Smooth muscle cell of the brain vasculature (primary cell): ENCODE measurements at regions not wholly inside any gene's neighbourhood (a gene's known extent, or its start where the extent isn't known, plus 50 kb on each side); places are given as distances from the start of the nearest gene placed in this dataset.

Experiments used
- DNase-seq: peaks from one replicate; pipeline ENCODE4 v3.0.0-alpha.2; 2012; ENCODE audit warnings: low read depth, low spot score

DNA sequence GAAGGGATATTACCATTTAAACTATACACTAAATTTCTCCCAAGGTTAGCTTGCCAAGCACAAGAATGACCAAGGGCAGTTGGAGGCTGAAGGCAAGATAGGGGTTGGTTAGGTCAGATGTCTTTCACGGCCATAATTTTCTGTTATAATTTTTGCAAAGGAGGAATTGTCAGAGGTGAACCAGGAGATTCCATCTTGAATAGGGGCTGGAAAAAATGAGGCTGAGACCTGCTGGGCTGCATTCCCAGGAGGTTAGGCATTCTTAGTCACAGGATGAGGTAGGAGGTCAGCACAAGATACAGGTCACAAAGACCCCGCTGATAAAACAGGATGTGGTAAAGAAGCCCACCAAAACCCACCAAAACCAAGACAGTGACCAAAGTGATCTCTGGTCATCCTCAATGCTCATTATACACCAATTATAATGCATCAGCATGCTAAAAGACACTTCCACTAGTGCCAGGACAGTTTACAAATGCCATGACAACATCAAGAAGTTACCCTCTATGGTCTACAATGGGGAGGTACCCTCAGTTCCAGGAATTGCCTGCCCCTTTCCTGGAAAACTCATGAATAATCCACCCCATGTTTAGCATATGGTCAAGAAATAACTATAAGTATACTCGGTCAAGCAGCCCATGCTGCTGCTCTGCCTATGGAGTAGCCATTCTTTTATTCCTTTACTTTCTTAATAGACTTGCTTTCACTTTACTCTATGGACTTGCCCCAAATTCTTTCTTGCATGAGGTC is 371.8 kb upstream of the SULF2 start:
- DNase-seq, result no peak

DNA sequence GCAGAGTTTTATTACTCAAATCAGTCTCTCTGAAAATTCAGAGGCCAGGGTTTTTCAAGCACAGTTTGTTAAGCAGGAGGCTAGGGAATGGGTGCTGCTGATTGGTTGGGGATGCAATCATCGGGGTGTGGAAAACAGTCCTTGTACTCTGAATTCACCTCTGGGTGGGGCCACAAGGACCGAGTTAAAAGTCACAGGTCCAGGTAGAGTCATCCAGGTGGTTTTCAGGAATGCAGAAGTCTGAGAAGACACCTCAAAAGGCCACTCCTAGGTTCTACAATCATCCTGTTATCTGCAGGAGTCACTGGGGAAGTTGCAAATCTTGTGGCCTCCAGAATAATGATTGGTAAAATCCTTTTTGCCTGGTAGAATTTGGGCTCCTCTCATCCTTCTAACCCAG is 371.2 kb upstream of the SULF2 start:
- no peak for DNase-seq

DNA sequence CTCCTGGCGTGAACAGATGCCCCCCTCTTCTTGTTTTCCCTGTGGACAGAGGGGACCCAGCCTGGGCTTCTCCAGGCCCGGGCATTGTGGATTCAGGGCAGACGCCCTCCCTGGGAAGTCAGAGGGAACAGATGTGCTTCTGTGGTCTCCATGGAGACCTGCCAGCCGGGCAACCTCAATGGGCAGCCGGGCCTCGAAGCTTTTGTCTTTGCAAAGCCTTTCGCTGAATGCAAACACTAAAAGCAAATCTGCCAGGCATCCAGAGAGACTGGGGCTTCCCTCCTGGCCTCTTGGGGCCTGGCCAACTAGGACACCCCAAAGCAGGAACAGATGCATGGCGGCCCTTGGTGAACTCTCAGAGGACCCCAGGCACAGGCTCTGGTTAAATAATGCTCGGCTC is 370.0 kb upstream of the SULF2 start:
- DNase-seq, result no peak

DNA sequence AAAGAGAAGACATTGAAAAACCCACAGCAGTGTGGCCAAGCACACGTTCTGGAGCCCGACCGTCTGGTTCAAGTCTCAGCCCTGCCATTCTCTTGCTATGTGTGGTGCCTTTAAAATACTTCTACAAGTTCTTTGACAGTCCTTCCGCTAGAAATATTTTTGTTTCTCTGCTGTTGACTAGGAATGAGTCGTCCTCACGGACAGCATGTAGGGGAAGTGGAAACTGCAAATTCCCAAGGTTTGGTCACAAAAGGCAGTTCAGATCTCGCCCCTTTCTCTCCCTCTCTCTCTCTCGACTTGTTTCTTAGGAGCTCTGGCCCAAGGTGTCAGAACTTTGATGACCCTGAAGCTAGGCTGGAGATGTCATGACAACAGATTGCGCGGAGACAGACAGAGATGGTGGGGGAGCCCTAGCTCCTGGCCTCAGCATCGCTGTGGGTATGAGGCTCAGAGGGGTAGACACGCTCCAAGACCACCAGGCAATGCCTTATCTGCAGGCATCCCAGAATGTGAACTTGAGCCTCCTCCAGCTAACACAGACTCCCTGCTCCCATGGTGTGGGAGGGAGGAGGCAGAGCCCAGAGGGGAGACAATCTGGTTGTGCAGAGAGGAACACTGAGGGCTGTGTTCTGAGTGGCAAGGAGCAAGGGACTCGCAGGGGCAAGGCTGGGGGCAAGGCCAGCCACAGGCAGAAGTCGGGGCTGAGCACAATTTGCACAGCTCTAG is 368.9 kb upstream of the SULF2 start:
- DNase-seq, result no peak

DNA sequence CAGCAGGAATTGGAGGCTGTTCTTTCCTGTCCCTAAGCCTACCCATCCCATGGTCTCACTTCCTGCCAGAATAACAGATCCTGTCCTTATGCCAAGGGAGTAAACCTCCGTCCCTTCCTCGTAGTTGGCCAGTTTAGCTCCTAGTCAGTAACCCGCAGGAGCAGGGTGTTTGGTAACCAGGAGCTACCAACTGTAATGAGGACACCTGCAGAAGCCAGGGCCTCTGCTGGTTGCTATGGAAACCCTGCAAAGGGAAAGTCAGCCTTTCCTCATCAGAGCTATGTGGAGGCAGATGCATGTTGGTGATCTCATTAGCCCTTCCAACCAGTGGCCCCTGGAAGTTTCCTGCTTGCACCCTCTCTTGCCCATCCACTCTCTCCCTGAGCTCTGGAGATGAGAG is 368.2 kb upstream of the SULF2 start:
- DNase-seq, result no peak

DNA sequence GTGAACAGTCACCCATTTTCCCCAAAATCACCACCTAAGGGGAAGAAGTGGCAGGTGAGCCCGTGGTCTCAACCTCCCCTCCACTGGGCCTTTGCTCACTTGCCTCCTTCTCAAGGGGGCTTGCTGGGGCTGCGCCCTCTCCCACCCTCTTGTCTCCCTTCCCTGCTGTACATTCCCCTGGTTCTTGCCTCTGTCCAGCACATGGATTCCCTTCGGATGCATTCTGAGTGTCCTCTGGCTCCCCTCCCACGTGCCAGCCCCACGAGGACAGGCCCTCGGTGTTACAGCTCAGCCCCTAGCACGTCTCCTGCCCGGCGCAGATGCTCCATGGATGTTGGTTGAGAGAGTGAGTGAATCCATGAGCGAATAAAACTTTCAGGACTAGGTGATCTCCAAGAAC is 367.8 kb upstream of the SULF2 start:
- no peak for DNase-seq

DNA sequence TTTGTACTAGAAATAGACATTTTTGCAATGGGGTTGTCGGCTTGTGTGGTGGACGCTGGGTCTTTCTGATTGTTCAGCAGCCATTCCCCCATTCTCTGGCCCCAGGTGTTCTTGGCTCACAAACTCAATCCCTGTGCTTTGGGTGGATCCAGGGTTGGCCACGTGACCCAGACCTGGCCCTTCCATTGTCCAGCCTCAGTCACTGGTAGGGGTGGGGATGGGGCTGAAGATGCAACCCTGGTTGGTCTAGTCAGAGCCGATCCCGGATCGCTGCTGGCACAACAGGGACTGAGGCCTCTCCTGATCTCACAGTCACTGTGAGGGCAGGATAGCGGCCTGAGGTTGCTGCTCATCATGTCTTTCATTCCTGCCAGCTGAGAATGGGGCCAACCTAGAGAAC is 365.3 kb upstream of the SULF2 start:
- DNase-seq, result no peak

DNA sequence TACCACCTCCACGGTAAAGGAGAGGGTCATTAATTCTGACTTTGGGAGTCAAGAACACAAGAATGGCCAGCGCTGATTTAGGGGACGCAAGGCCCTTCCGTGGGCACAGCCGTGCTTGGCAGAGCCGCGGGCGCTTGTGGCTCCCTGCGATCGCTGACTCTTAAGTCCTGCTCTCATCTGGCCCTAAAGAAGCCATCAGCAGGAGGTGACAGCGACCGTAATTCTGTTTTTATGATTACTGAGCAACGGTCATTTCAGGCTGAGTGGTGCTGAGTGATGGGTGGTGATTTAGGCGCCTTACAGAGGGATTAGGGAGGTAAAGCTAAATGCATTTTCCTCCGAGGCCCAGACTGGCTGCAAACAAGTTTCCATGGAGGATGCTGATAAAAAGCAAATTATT is 364.6 kb upstream of the SULF2 start:
- DNase-seq, result no peak

DNA sequence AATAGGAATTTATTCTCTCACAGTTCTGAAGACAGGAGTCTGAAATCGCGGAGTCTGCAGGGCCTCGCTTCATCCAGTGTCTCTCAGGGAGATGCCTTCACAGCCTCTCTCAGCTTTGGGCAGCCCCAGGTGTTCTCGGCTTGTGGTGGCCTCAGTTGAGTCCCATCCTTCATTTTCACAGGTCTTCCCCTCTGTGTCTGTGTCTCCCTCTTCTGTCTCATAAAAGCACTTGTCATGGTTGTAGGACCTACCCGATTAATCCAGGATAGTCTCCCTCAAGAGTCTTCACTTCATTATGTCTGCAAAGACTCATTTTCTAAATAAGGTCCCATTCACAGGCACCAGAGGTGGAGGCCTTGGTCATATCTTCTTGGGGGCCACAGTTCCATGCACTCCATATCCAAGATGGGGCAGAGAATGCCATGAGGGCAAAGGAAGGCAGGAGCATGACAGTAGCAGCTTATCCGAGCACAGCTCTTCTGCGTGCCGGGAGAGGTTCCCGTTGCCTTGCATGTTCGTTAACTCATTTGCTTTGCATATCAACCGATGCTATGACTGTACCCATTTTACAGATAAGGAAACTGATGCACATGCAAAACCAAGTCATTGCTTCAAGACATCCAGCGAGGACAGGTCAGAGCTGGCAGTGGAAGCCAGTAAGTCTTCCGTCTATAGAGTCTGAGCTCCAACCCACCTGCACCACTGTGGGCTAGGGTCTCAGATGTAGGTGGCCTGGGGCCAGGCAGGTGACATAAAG is 363.8 kb upstream of the SULF2 start:
- DNase-seq, result no peak

DNA sequence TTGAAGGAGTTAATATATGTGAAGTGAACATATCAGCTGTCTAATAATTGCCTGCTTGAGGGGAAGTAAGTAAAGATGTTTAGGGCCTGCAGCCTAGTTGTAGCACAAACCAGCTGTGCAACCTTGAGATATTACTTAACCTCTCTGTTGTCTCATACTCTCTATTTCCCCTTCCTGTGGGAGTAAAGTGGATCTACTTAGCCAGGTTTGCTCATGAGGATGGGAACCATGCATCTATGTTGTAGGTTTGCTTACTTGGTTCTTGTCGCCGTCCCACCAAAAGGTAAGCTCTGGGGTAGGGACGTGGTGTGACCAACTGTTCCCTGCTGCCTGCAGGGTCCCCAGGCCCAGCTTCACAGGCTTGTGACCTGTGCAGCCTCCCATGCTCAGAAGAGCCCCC is 362.7 kb upstream of the SULF2 start:
- no peak for DNase-seq

DNA sequence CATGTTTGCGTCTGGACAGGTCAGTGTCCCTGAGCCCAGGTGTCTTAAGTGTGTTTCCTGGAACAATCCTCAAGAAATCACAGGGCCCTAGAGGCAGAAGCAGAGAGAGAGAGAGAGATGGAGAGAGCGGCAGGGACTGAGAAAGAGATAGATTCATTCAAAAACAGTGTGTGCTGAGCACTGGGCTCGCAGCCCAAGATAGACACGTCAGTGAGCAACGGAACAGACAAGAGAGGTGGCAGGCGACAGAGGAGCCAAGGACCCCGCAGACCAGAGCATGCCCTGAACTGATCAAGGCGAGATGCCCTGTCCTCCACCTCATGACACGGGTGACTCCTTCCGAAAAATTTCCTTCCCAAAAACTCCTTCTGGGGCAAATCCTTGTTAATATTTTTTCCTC is 362.0 kb upstream of the SULF2 start:
- no peak for DNase-seq

DNA sequence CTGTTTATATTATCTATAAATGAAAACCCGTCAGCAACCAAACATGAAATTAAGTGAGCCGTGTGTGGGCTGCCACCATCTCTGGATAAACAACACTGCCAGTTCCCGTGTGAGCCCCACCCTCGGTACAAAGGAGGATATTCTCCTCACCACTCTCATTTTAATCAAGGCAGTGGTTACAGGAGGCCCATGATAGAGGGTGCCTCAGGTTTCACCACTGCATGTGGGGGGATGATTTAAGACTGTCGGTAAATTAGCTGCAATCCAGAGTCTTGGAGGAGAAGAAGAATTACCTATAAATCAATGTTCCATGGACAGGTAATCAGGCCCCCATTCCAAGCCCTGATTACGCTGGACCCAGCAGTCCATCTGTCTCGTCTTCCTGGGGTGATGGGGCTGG is 361.6 kb upstream of the SULF2 start:
- DNase-seq, result no peak

DNA sequence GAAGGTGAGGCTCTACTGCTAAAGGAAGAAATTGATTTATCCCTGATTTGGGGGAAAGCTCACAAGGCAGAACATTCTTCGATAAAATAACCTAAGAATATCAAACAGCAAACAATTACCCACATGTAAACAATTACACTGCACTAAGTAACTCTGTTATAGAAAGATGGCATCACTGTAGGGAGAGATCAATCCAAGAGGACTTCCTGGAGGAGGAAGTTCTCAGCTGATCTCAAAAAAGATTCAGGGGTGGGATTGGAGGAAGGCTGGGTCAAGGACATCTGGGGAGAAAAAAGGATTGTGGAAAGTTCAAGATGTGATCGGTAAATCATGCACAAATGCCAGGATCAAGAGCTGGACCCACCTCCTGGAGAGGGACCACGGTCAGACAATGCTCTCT is 361.0 kb upstream of the SULF2 start:
- no peak for DNase-seq

DNA sequence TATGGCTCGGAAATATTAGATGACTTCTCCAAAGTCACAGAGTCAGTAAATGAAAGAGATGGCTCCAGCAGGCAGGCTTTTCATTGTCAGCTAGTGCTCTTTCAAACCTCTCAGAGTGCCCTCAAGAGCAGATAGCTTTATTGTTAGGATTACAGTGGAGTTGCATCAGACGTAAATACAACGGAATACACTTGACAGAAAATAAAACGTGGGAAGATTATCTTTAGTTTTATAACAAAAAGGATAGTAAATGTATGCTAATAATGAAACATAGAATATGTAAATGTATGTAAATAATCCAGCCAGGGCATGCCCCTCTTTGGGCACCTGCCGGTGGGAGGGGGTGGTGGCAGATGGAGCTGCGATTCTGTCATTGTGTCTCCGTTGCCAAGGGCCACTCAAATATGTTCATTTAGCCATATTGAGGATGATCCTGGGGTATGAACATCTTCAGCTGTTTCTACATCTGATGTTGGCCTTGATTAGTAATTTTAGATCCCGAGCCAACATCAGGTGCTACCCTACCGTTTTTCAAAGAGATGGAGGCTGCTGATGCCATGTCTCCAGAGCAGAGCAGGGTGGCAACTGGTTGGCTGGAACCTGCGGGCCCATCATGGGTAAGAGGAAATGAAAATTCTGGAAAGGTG is 358.3 kb upstream of the SULF2 start:
- DNase-seq, result no peak

DNA sequence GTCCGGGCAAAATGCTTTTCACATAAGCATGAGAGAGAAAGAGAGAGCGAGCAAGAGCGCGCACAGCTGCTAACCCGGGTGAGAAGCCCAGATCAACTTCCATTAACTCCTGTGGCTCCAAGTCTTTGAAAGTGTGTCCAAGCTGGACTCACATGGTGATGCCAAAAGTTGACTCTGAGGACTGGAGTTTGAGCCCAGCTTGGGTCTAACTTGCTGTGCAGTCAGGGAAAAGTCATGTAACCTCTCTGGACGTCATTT is 357.2 kb upstream of the SULF2 start:
- DNase-seq, result no peak

DNA sequence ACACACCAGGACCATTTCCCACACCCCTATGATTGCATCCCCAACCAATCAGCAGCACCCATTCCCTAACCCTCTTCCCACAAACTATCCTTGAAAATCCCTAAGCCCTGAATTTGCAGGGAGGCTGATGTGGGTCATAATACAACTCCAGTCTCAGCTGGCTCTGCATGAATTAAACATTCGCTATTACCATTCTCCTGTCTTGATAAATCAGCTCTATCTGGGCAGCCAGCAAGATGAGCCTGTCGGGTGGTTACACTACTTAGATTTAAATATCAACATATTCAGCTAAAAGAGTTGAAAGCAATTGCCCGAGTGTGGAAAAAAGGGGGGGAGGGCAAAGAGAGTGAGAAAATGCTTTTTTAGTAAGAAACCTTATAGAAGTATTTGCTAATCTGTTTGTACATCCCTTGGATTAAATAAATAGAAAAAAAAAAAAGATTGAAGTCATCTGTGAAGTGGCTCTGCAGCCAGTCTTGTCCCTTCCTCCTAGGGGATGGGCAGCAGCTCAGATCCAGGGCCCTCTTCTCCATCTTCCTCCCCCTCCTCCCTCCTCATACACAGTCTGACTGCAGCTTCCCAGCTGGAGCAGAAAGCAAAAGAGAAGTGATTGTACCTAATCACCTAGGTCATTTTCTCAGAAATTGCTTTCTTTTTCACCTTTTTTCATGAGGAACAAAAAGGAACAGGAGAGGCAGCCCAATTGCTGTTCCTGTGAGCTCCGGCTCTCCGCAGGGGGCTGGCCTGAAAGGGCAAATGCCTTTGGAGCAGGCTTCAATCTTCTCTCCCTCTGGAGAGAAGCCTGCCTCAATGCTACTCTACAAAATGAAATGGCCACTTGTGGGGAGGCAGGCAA is 356.6 kb upstream of the SULF2 start:
- no peak for DNase-seq

DNA sequence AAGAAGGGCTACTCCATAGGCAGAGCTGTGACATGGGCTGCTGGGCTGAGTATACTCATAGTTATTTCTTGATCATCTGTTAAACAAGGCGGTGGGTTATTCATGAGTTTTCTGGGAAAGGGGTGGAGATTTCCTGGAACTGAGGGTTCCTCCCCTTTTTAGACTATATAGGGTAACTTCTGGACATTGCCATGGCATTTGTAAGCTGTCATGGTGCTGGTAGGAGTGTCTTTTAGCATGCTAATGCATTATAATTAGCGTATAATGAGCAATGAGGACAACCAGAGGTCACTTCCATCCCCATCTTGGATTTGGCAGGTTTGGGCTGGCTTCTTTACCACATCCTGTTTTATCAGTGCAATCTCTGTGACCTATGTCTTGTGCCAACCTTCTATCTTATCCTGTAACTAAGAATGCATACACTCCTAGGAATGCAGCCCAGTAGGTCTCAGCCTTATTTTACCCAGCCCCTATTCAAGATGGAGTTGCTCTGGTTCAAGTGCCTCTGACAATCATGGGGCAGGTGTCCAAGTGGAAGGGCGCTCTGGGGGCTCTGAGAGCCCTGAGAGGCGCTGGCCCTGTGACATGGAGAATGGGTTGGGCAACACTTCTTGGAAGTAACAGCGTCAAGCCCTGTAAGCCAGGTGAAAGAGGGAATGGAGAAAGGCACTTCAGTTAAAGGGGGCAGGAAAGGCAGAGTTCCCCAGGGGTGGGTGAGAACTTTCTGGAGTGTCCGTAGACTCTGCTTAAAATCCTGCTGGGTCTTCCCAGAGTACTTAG is 354.2 kb upstream of the SULF2 start:
- no peak for DNase-seq

DNA sequence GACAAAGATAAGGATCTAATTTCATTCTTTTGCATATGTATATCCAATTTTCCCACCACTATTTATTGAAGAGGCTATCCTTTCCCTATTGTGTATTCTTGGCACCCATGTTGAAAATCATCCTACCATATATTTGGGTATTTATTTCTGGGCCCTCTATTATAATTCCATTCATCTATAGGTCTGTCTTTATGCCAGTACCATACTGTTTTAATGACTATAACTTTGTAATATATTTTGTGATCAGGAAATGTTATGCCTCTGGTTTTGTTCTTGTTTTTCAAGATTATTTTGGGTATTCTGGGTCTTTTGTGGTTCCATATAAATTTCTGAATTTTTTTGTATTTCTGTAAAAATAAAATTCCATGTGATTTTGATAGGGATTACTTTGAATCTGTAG is 347.6 kb upstream of the SULF2 start:
- DNase-seq, result no peak

DNA sequence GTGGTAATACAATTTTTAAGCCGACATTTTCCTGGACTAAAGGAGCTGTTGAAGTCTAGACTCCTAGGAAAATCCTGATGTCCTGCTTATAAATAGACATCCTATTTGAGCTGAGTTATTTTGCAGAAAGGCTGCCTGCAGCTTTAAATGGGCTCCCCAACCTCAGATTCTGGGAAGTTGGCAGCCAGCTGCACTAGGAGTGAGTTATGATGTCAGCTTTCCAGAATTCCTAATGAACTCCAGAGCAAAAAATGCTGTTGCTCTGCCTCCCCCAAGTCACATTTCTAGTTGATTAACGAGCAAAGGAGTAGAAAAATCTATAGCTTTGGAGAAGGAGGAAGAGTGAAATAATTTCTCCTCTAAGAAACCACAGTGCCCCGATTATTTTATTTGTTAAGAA is 346.3 kb upstream of the SULF2 start:
- no peak for DNase-seq

DNA sequence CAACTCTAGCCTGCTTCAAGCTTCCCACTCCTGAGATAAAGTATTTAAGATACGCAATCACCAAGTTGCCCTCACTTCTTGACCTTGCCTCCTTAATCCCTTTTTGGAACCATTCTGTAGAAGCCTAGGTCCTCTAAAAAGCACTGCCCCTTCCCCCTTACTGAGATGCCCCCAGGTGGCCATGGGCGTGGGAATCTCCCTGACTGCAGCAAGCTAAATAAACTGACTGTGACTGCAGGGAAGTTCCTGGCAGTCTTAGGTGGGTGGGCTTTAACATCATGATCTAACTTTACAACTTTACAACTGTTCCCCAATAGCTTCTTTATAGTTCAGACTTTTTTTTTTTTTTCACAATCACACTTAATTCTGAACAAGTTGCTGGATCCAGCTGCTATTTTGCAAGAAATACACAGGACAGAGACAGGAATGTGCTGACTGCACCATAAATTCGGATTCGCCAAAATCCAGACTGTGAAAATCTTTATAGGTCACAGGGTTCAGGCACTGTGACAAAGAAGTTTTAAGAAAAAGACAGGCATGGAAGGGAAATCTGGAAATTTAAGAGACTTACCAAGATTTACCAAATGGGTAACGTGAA is 344.2 kb upstream of the SULF2 start:
- no peak for DNase-seq
